HCT116 (cell line): ENCODE measurements at regions not wholly inside any gene's neighbourhood (a gene's known extent, or its start where the extent isn't known, plus 50 kb on each side); places are given as distances from the start of the nearest gene placed in this dataset.

ENCODE experiments used
- CTCF ChIP-seq, 3 experiments: fragments of 200-600 bp in 1 of 3; sonication (generic) in 1 of 3; IDR thresholded peaks in 2 of 3; conservative IDR thresholded peaks in 1 of 3; 2 replicates each; pipeline ENCODE4 v1.5.1; 2012 to 2017; ENCODE audit warnings: low read depth in 2 of 3, low read length in 2 of 3, antibody characterized with exemption in 1 of 3, borderline replicate concordance in 1 of 3, control low read depth in 1 of 3, mild to moderate bottlenecking in 1 of 3, mixed read lengths in 1 of 3, mixed run types in 1 of 3, moderate library complexity in 1 of 3; ENCODE audit not compliant: insufficient read depth in 1 of 3
- EGR1 ChIP-seq: IDR thresholded peaks from 2 replicates; pipeline ENCODE4 v1.6.1; 2012; ENCODE audit warnings: low read depth
- EZH2 ChIP-seq: fragments of 200-600 bp; sonication (generic); IDR thresholded peaks from 2 replicates; pipeline ENCODE4 v1.6.1; 2017; ENCODE audit warnings: antibody characterized with exemption, mixed run types
- EZH2phosphoT487 ChIP-seq: fragments of 200-600 bp; IDR thresholded peaks from 2 replicates; pipeline ENCODE4 v1.6.1; 2018; ENCODE audit warnings: antibody characterized with exemption, borderline replicate concordance
- JUND ChIP-seq: IDR thresholded peaks from 2 replicates; pipeline ENCODE4 v1.6.1; 2012
- POLR2A ChIP-seq: IDR thresholded peaks from 2 replicates; pipeline ENCODE4 v1.7.0; 2011; ENCODE audit warnings: borderline replicate concordance; ENCODE audit not compliant: insufficient read depth, insufficient read length; ENCODE audit errors: extremely low read depth
- POLR2AphosphoS5 ChIP-seq: IDR thresholded peaks from 2 replicates; pipeline ENCODE4 v1.6.1; 2011; ENCODE audit warnings: mild to moderate bottlenecking, low read depth, low read length, moderate library complexity
- RAD21 ChIP-seq: IDR thresholded peaks from 2 replicates; pipeline ENCODE4 v1.6.1; 2012; ENCODE audit warnings: low read depth, mild to moderate bottlenecking
- SP1 ChIP-seq: IDR thresholded peaks from 2 replicates; pipeline ENCODE4 v1.6.1; 2012; ENCODE audit warnings: low read depth
- TCF7L2 ChIP-seq: IDR thresholded peaks from 2 replicates; pipeline ENCODE4 v1.7.0; 2011; ENCODE audit warnings: borderline replicate concordance, inconsistent platforms; ENCODE audit not compliant: insufficient read depth, insufficient read length; ENCODE audit errors: extremely low read depth
- YY1 ChIP-seq: IDR thresholded peaks from 2 replicates; pipeline ENCODE4 v1.6.1; 2011; ENCODE audit warnings: low read length, low read depth, moderate library complexity, mild to moderate bottlenecking; ENCODE audit not compliant: insufficient replicate concordance; ENCODE audit errors: extremely low read depth
- ZFX ChIP-seq: fragments of 450-650 bp; IDR thresholded peaks from 2 replicates; pipeline ENCODE4 v1.6.1; 2017
- ZNF274 ChIP-seq: fragments of 200-500 bp; sonication (Bioruptor generic); IDR thresholded peaks from 2 replicates; pipeline ENCODE4 v1.6.1; 2014; ENCODE audit warnings: mild to moderate bottlenecking, low read depth, low read length, inconsistent platforms
- TF ChIP-seq, protein P1 (sequence below): IDR thresholded peaks from 2 replicates; pipeline ENCODE4 v1.6.1; 2012; ENCODE audit warnings: low read depth

DNA sequence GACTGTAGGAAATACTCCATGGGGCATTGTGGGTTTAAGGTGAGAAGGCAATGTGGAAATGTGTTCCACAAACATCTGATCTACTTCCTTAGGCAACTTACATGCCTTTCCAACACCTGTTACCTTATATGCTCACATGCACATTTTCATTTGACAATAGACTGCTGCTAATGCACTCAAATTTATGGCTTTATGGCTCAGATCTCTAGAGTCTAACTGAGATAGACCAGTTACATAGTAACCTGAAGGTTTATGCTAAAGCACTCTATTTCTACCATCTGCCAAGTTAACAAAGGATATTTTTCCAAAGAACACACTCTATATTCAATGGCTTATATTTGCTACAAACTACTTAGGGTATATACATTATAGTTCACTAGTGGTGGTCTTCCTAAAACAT, 969.0 kb downstream of the TECRL start:
- TF ChIP-seq CTCF (IDR thresholded peaks at IDR 0.05 in 2 of 3, conservative IDR thresholded peaks at IDR 0.05 in 1 of 3; ENCODE audit: borderline replicate concordance in 1 of 3, insufficient read depth in 1 of 3, low read depth in 2 of 3, low read length in 2 of 3) = no peak
- TF ChIP-seq JUND = no peak
- TF ChIP-seq, protein P1, sequence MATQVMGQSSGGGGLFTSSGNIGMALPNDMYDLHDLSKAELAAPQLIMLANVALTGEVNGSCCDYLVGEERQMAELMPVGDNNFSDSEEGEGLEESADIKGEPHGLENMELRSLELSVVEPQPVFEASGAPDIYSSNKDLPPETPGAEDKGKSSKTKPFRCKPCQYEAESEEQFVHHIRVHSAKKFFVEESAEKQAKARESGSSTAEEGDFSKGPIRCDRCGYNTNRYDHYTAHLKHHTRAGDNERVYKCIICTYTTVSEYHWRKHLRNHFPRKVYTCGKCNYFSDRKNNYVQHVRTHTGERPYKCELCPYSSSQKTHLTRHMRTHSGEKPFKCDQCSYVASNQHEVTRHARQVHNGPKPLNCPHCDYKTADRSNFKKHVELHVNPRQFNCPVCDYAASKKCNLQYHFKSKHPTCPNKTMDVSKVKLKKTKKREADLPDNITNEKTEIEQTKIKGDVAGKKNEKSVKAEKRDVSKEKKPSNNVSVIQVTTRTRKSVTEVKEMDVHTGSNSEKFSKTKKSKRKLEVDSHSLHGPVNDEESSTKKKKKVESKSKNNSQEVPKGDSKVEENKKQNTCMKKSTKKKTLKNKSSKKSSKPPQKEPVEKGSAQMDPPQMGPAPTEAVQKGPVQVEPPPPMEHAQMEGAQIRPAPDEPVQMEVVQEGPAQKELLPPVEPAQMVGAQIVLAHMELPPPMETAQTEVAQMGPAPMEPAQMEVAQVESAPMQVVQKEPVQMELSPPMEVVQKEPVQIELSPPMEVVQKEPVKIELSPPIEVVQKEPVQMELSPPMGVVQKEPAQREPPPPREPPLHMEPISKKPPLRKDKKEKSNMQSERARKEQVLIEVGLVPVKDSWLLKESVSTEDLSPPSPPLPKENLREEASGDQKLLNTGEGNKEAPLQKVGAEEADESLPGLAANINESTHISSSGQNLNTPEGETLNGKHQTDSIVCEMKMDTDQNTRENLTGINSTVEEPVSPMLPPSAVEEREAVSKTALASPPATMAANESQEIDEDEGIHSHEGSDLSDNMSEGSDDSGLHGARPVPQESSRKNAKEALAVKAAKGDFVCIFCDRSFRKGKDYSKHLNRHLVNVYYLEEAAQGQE = no peak
- no peak for TF ChIP-seq EZH2
- no peak for TF ChIP-seq TCF7L2
- TF ChIP-seq EZH2phosphoT487 = no peak
- TF ChIP-seq RAD21 = no peak
- no peak for TF ChIP-seq POLR2AphosphoS5
- TF ChIP-seq EGR1 = no peak
- TF ChIP-seq YY1 = no peak
- no peak for TF ChIP-seq SP1
- no peak for TF ChIP-seq ZFX
- no peak for TF ChIP-seq POLR2A
- no peak for TF ChIP-seq ZNF274
